ENCODE measurements at regions not wholly inside any gene's neighbourhood (a gene's known extent, or its start where the extent isn't known, plus 50 kb on each side); places are given as distances from the start of the nearest gene placed in this dataset.

- TF ChIP-seq, protein P1, sequence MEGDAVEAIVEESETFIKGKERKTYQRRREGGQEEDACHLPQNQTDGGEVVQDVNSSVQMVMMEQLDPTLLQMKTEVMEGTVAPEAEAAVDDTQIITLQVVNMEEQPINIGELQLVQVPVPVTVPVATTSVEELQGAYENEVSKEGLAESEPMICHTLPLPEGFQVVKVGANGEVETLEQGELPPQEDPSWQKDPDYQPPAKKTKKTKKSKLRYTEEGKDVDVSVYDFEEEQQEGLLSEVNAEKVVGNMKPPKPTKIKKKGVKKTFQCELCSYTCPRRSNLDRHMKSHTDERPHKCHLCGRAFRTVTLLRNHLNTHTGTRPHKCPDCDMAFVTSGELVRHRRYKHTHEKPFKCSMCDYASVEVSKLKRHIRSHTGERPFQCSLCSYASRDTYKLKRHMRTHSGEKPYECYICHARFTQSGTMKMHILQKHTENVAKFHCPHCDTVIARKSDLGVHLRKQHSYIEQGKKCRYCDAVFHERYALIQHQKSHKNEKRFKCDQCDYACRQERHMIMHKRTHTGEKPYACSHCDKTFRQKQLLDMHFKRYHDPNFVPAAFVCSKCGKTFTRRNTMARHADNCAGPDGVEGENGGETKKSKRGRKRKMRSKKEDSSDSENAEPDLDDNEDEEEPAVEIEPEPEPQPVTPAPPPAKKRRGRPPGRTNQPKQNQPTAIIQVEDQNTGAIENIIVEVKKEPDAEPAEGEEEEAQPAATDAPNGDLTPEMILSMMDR (IDR thresholded peaks at IDR 0.05; ENCODE audit: borderline replicate concordance, extremely low read depth, low read length, poor library complexity, severe bottlenecking) = peak; percentile 48
- no peak for TF ChIP-seq EZH2 (IDR thresholded peaks at IDR 0.05; ENCODE audit: borderline replicate concordance, low read depth, low read length, severe bottlenecking)
Measured at GRCh38 chr12:58176296-58176869, 235.0 kb downstream of the ATP23 start.
